D721Med (cell line): ENCODE measurements at regions not wholly inside any gene's neighbourhood (a gene's known extent, or its start where the extent isn't known, plus 50 kb on each side); places are given as distances from the start of the nearest gene placed in this dataset.

Source experiments
- DNase-seq: peaks from one replicate; pipeline ENCODE4 v3.0.0; 2011; ENCODE audit warnings: low spot score; ENCODE audit not compliant: insufficient read length
- FAIRE-seq: peaks from 2 replicates; lab custom pipeline; 2011; peaks lifted over from hg19 to GRCh38; lab: Jason Lieb, UNC
- CTCF ChIP-seq: IDR thresholded peaks from 2 replicates; pipeline ENCODE4 v1.5.1; 2012; ENCODE audit warnings: mild to moderate bottlenecking, control low read depth; ENCODE audit not compliant: insufficient read depth; ENCODE audit errors: missing control alignments

- DNase-seq = no peak
- no peak for TF ChIP-seq CTCF
- no peak for FAIRE-seq
These were observed 52.2 kb upstream of the SPACA1 start for GRCh38 chr6:87995461-87995860.

- FAIRE-seq (no peak), DNase-seq (no peak)
- TF ChIP-seq CTCF = no peak
These were observed 54.3 kb upstream of the SPACA1 start for GRCh38 chr6:87993356-87993755.

- no peak for TF ChIP-seq CTCF
- FAIRE-seq (no peak), DNase-seq (no peak)
These were observed 56.8 kb upstream of the SPACA1 start for GRCh38 chr6:87990871-87991270.

- no peak for FAIRE-seq
- no peak for DNase-seq
- TF ChIP-seq CTCF = no peak
These were observed 65.5 kb upstream of the SPACA1 start for GRCh38 chr6:87982134-87982533.

GRCh38 chr6:87979737-87980136 lies 67.9 kb upstream of the SPACA1 start:
- no peak for DNase-seq
- no peak for TF ChIP-seq CTCF
- no peak for FAIRE-seq

GRCh38 chr6:87976616-87977015 lies 71.0 kb upstream of the SPACA1 start:
- TF ChIP-seq CTCF = no peak
- FAIRE-seq (no peak), DNase-seq (no peak)

- DNase-seq (no peak), FAIRE-seq (no peak)
- no peak for TF ChIP-seq CTCF
These were observed 72.1 kb upstream of the SPACA1 start for GRCh38 chr6:87975561-87975960.
